HG03045 (cell line): ENCODE measurements at regions not wholly inside any gene's neighbourhood (a gene's known extent, or its start where the extent isn't known, plus 50 kb on each side); places are given as distances from the start of the nearest gene placed in this dataset.

ENCODE experiments used
- ATAC-seq: cut with Tn5 transposase; IDR thresholded peaks from one replicate; pipeline ENCODE4 v1.9.1; 2021; ENCODE audit warnings: mild to moderate bottlenecking, moderate library complexity; ENCODE audit not compliant: unreplicated experiment

- no peak for ATAC-seq
These were observed 70.2 kb upstream of the CD96 start for GRCh38 chr3:111471831-111472230.

DNA sequence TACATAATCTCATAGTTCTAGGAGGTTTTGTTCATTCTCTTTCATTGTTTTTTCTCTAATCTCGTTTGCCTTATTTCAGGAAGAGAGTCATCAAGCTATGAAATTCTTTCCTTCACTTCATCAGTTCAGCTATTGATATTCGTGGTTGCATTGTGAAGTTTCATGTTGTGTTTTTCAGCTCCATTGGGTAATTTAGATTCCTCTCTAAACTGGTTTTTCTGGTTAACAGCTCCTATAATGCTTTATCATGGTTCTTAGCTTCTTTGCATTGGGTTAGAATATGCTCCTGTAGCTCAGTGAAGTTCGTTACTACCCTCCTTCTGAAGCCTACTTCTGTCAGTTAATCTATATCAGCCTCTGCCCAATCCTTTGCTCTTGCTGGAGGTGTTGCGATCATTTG, 69.4 kb upstream of the CD96 start:
- ATAC-seq, result no peak

- ATAC-seq, result no peak
These were observed 68.4 kb upstream of the CD96 start for GRCh38 chr3:111473550-111473949.

GRCh38 chr3:111476701-111477100, 65.3 kb upstream of the CD96 start:
- no peak for ATAC-seq

DNA sequence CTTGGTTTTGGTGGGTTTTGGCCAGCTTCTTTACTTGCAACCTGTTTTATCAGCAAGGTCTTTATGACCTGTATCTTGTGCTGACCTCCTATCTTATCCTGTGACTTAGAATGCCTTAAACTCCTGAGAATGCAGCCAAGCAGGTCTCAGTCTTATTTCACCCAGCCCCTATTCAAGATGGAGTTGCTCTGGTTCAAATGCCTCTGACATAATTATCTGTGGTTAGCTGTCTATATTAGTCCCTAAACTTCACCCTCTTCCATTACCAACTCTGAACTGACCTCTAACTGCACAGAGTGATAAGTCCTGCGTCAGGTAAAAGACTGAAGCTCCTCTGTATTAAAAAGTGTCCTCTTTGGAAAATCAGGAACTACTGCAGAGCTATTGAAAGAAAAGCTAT, 61.9 kb upstream of the CD96 start:
- ATAC-seq, result no peak

DNA sequence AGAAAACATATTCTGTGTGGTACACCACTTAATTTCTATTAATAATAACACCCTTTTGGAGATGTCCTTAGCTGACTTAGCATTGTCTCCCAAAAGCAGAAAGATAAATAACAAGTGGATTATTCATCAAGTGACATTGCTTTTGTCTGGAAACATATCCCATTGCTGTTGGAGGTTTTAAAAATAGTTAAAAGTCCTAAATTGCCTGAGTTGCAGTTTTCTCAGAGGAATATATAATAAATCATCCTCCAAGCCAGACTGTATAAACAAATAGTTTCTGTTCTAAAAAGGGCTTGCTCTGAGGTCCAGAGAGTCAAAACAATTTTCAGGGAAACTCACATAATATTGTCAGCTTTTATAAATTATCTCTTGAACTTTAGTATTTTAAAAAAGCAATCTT, 60.4 kb upstream of the CD96 start:
- no peak for ATAC-seq

- ATAC-seq, result no peak
These were observed 59.4 kb upstream of the CD96 start for GRCh38 chr3:111482574-111482973.

- ATAC-seq, result no peak
These were observed 56.9 kb upstream of the CD96 start for GRCh38 chr3:111485086-111485485.
